GM12872 (cell line): ENCODE measurements at regions not wholly inside any gene's neighbourhood (a gene's known extent, or its start where the extent isn't known, plus 50 kb on each side); places are given as distances from the start of the nearest gene placed in this dataset.

Source experiments
- TF ChIP-seq, protein P1 (sequence below): IDR thresholded peaks from 3 replicates; pipeline ENCODE4 v1.5.1; 2011; ENCODE audit warnings: low read depth, mild to moderate bottlenecking, low read length, moderate library complexity; ENCODE audit not compliant: insufficient read depth

DNA sequence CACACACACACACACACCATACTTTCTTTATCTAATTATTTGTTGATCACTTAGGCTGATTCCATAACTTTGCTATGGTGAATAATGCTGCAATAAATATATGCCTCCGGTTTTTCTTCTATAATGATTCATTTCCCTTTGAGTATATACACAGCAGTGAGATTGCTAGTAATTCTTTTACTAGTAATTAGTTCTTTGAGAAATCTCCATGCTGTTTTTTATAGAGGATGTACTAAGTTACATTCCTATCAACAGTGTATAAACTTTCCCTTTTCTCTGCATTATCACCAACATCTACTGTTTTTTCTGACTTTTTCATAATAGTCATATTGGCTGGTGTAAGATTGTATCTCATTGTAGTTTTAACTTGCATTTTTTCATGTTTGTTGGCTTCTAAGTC is 1405.1 kb downstream of the PCDH9 start:
- TF ChIP-seq, protein P1, sequence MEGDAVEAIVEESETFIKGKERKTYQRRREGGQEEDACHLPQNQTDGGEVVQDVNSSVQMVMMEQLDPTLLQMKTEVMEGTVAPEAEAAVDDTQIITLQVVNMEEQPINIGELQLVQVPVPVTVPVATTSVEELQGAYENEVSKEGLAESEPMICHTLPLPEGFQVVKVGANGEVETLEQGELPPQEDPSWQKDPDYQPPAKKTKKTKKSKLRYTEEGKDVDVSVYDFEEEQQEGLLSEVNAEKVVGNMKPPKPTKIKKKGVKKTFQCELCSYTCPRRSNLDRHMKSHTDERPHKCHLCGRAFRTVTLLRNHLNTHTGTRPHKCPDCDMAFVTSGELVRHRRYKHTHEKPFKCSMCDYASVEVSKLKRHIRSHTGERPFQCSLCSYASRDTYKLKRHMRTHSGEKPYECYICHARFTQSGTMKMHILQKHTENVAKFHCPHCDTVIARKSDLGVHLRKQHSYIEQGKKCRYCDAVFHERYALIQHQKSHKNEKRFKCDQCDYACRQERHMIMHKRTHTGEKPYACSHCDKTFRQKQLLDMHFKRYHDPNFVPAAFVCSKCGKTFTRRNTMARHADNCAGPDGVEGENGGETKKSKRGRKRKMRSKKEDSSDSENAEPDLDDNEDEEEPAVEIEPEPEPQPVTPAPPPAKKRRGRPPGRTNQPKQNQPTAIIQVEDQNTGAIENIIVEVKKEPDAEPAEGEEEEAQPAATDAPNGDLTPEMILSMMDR: no peak

DNA sequence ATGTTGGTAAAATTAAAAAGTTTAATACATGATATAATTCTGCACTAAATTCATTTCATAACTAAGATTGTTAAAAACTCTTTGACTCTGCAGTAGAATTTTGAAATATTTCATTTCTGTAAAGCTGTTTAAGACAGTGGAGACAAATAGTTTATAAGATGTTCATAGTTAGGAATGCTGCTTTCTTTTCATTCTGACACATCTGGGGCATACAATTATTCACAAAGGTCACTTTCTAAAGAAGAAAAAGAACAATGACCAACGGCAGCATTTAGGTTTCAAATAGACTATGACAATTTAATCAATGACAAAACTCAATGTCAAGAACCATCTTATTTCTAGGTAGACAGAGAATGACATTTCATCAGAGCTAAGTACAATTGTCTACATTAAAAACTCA is 1422.1 kb downstream of the PCDH9 start:
- TF ChIP-seq, protein P1: no peak

DNA sequence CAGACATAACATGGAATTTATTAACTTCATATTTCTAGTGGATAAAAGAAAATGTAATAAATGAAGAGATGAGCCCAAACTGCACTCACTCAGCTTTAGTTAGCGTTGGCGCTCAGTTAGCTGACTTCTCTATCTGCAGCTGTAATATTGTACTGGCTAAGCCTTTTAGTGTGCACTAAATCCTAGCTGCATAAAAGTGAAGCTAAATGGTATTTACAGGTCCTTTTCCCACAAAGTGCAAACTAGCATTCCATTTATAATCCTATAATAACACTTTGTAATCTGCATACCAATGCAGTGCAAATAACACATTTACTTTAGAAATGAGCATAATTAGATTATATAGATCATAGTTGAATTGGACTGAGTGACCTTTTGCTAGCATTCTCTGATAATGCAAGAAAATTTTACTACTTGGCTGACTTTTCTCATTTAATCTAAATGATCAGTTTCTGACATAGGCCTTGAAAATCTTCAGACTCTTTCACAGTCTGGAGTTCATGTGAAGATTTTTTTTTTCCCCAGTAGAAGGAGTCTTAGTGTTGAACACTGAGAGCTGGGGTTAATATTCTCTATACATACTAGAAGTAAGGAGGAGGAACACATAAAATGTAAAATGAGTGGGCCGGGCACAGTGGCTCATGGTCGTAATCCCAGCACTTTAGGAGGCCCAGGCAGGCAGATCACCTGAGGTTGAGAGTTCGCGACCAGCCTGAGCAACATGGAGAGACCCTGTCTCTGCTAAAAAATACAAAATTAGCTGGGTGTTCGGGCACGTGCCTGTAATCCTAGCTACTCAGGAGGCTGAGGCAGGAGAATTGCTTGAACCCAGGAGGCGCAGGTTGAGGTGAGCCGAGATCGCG is 1426.4 kb downstream of the PCDH9 start:
- TF ChIP-seq, protein P1: no peak

DNA sequence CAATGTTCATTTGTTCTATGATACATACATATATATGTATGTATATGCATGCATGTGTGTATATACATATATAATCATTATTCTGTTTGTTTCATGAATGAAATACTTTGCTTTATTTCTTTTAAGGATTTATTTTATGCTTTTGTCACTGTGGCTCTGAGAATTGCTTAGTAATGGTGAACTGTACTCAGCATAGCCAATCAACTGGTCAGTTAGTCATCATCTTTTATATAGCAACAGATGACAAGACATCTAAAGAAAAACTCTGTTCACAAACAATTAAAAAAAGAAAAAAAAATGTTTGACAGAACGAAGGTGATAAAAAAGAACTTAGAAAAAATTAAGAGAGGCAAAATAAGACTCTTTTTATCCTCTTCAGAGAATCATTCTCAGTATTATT is 1440.3 kb downstream of the PCDH9 start:
- TF ChIP-seq, protein P1: no peak

DNA sequence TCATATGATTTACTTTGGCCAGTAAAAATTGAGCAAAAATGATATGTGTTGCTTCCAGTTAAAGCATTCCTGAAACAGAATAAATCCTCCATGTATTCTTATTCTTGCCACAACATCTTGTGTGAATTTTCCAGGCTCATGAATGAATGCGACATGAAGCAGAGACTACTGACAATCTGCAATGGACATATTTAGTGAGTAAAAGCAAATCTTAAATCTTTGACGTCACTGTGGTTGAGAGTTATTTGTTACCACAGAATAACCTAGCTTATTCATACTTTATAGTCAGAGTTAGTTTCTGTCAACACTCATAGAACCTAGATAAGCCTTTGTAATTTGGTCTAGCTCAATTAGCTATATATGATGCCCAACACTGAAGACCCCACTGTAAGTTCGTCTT is 1443.1 kb downstream of the PCDH9 start:
- TF ChIP-seq, protein P1: no peak

DNA sequence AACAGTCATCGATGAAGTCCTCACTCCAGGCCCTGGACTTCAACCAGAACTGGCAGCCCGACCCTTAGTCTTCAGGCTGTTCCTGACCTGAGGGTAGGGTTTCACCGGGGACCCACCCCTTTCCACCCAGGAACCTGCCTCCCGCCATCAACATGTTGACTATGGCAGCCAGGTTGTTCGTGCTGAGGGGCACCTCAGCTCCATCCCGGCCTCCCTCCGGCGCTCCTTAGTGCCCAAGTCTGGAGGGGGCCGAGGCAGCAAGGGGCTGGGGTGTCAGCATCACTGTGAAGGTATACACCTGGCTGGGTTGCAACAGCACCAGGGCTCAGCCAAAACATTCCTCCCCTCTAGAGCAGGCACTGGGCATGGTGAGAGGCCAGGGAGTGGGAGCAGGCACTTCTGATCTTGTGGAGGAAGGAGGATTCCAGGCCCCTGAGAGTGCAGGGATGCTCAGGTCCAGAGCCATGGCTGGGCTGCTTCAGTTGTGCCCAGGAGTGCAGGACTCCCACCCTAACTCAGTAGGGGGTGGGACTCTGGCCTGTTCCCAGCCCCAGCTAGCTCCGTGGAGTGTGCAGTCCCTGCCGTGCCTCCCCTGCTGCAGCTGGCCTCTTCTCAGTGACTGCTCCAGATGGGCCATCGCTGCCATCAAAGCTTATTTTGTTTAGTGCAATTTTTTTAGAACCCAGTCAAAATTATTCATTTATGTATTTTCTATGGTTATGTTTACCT is 1445.9 kb downstream of the PCDH9 start:
- TF ChIP-seq, protein P1: no peak

DNA sequence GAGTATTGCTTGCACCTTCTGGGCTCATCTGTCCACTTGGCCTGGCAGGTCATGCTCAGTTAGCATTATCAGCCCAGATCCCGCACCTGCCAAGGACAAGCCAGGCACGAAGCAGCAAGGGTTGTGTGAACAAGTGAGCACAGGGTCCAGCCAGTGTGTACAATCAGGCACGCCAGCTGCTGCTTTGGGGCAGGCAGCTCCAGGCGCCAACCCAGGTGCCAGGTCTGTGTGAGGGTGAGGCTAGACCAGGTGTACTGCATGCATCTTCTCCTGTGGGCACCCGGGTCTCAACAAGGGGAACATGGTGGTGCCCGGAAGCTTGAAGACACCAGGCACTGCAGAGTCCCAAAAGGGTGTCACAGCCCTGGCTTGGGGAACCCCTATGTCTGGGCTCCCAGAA is 1446.8 kb downstream of the PCDH9 start:
- TF ChIP-seq, protein P1: no peak
